ENCODE measurements at regions not wholly inside any gene's neighbourhood (a gene's known extent, or its start where the extent isn't known, plus 50 kb on each side); places are given as distances from the start of the nearest gene placed in this dataset.
"Not testable (repeated sequence)": the region's sequence is repeated elsewhere in the genome, so short reads cannot be mapped to it uniquely, and the experiment has no call there.

GRCh38 chr1:187996780-187997179 lies 1168.0 kb downstream of the PLA2G4A start:
- H3K4me3 ChIP-seq (ENCODE audit: low read depth, low read length), result no peak overlapping the region
- DNase-seq (ENCODE audit: low read depth, low spot score), result no peak
- POLR2A ChIA-PET, result no interaction called here
- CTCF ChIA-PET, result no interaction called here
- TF ChIP-seq CTCF (IDR thresholded peaks at IDR 0.05; ENCODE audit: insufficient read depth, low read length, missing control alignments), result no peak

DNA sequence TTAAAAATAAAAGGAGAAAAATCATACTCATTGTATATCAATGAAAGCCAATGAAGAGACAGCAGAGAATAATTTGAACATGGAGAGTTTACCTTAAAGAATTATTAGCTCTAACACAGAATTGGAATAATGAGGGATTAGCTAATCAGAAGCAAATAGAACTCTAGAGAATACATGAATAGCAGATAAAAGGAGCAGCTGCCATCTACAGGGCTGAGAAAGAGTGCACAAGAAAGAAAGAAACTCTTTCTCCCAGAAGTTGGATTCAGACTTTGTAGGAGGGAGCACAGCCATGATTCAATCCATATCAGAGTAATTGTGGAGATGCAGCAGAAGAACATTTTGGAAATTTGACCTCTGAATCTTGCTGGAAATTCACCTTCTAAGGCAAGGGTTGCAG lies 1171.2 kb downstream of the PLA2G4A start:
- no peak for TF ChIP-seq CTCF (IDR thresholded peaks at IDR 0.05; ENCODE audit: insufficient read depth, low read length, missing control alignments)
- CTCF ChIA-PET, result no interaction called here
- DNase-seq (ENCODE audit: low read depth, low spot score), result no peak
- H3K4me3 ChIP-seq (ENCODE audit: low read depth, low read length), result no peak overlapping the region
- POLR2A ChIA-PET, result no interaction called here

GRCh38 chr1:188003687-188004086 lies 1174.9 kb downstream of the PLA2G4A start:
- DNase-seq (ENCODE audit: low read depth, low spot score); POLR2A ChIA-PET; CTCF ChIA-PET; H3K4me3 ChIP-seq (ENCODE audit: low read depth, low read length): not testable (repeated sequence)

DNA sequence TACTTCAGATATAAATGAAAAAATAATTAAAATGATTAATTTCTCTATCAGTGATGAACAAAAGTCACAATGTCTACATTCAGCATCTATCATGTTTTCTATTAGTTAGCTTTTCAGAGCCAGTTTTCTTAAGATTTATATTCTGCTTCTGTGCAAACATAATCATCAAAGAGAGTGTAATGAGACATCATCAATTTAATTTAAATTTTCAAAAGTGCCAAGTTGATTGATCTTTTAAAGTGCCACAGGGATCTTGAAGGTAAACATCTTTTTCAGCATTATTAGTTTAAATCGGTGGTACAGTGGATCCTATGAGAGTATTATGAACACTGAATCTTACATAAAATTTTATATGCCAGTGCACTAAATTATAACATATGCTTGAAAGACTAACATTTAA lies 1176.1 kb downstream of the PLA2G4A start:
- ChIA-PET POLR2A (no interaction called here), CTCF (no interaction called here)
- no peak for TF ChIP-seq CTCF (IDR thresholded peaks at IDR 0.05; ENCODE audit: insufficient read depth, low read length, missing control alignments)
- DNase-seq (ENCODE audit: low read depth, low spot score), result no peak
- no peak overlapping the region for H3K4me3 ChIP-seq (ENCODE audit: low read depth, low read length)

DNA sequence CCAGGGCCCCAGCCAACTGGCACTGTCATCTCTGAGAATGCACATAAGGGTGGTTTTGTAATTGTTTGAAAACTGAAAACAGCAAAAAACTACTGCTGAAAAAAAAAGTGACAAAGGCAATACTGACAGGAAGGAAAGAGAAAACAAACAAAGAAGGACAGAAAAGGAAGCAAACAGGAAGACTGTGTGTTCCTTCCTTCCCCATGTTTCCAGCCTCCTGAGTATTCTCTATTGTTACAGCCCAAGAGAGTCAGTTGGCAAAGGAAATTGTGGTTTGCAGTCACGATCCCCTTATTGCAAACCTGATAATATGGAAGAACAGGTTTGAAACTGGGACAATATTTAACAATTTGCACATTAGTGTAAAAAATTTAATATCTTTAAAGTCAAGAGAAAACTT lies 1177.6 kb downstream of the PLA2G4A start:
- no peak for DNase-seq (ENCODE audit: low read depth, low spot score)
- H3K4me3 ChIP-seq (ENCODE audit: low read depth, low read length), result no peak overlapping the region
- no peak for TF ChIP-seq CTCF (IDR thresholded peaks at IDR 0.05; ENCODE audit: insufficient read depth, low read length, missing control alignments)
- ChIA-PET CTCF (no interaction called here), POLR2A (no interaction called here)

DNA sequence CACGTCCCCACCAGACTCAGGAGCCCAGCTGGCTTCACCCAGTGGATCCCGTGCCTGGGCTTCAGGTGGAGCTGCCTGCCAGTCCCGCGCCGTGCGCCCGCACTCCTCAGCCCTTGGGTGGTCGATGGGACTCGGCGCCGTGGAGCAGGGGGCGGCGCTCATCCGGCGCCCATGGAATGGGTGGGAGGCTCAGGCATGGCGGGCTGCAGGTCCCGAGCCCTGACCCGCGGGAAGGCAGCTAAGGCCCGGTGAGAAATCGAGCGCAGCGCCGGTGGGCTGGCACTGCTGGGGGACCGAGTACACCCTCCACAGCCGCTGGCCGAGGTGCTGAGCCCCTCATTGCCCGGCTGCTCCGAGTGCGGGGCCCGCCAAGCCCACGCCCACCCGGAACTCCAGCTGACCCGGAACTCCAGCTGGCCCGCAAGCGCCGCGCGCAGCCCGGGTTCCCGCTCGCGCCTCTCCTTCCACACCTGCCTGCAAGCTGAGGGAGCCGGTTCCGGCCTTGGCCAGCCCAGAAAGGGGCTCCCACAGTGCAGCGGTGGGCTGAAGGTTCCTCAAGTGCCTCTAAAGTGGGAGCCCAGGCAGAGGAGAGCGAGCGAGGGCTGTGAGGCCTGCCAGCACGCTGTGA lies 1184.6 kb downstream of the PLA2G4A start:
- H3K4me3 ChIP-seq (ENCODE audit: low read depth, low read length); DNase-seq (ENCODE audit: low read depth, low spot score); POLR2A ChIA-PET; CTCF ChIA-PET: not testable (repeated sequence)

DNA sequence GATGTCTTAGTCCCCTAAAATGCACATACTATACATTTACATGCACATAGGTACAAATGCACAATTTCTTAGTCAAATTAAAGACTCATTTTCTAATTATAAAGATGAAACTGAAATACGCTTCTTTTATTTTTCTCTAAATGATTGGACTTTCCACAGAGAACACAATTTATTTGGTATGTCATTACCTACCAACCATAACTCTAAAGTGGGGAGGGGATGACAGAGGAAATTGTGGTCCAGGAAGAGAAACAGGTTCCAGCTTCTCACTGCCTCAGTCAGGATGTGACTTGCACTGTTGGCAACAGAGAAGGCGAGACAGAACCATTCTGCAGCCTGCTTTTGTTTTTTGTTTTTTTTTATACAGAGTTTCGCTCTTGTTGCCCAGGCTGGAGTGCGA lies 1189.2 kb downstream of the PLA2G4A start:
- H3K4me3 ChIP-seq (ENCODE audit: low read depth, low read length), result no peak overlapping the region
- ChIA-PET CTCF (no interaction called here), POLR2A (no interaction called here)
- DNase-seq (ENCODE audit: low read depth, low spot score), result no peak
- no peak for TF ChIP-seq CTCF (IDR thresholded peaks at IDR 0.05; ENCODE audit: insufficient read depth, low read length, missing control alignments)
